RPMI7951 (cell line): ENCODE measurements at regions not wholly inside any gene's neighbourhood (a gene's known extent, or its start where the extent isn't known, plus 50 kb on each side); places are given as distances from the start of the nearest gene placed in this dataset.
A peak's percentile ranks its signal among the peaks of the same experiment; 100 is the strongest.
"Not testable (repeated sequence)": the region's sequence is repeated elsewhere in the genome, so short reads cannot be mapped to it uniquely, and the experiment has no call there.

Experiments used
- DNase-seq: peaks from one replicate; pipeline ENCODE4 v3.0.0-alpha.2; 2012; ENCODE audit warnings: low read depth

DNA sequence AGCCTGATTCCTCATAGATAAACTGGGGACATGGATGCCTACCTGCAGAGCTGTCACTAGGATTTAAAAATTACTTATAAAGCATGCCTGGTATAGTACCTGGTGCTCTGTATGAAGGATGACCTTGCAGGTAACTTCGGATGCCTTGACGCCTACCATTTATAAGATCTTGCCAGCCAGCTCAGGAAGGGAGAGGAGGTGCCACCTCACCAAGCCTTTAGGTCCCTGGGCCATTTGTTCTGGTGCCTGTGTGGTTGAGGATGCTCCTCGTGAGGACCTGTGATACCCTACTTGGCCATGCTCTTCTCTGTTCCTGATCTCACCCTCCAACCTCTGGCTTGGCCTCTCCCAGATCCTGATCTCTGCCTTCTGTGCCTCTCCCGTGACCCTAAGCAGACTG lies 85.2 kb downstream of the FDX1 start:
- no peak for DNase-seq

DNA sequence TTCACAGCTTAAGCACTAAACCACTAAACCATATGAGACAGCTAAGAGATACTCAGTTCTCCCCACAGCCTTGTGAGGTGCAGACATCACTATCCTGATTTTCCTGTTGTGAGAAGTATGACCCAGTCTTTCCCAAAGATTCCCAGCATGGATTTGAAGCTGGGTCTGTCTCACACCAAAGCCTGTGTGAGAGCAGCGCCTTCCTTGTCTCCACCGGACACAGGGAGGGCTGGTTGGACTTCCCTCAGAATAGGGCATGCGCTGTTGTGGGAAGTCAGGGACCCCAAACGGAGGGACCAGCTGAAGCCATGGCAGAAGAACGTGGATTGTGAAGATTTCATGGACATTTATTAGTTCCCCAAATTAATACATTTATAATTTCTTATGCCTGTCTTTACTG lies 87.6 kb downstream of the FDX1 start:
- DNase-seq = not testable (repeated sequence)

DNA sequence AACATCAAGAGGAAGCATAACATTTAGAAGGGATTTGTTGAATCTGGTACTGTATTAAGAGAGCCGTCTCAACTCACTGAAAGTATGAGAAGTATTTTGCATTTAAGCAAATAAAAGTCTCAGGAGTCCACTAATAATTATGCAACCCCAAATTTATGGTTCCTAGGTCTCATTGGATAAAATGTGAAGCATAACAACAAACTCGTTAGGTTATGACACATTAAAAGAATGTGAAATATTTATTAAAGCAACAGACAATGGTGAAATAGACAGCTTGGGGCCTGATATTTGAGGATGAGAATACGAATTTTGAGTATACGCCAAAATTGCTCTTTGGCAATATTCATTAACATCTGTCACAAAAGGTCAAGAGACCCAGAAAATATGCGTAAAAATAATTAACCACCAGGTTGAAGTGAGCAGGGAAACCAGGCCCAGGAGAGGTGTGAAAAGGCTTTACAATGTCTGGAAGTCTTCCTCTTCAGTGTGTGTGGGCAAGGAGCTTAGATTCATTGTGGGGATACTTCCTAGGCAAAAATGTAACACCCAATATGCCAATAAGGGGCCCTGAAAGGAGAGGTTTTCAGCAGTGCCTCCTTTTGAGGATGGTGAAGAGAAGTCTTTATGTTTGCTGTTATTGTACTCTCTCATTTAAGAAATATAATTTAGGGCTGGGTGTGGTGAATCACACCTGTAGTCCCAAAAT lies 89.2 kb downstream of the FDX1 start:
- no peak for DNase-seq

DNA sequence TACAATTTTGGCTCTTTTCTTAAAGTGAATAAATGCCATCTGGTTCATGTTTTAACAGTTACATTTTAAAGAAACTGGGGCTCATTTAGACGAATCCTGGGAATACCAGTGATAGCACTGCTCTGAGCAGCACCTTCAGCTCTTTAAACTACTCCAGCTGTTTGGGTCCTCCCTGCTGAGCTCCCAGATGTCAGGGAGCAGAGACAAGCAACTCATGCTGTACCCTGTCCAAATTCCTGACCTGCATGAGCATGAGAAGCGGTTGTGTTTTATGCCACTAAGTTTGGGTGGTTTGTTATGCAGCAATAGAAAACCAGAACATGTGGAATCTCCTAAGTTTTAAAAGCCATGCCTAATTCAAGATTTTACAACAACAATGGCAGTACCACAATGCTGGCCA lies 90.0 kb downstream of the FDX1 start:
- DNase-seq = no peak

DNA sequence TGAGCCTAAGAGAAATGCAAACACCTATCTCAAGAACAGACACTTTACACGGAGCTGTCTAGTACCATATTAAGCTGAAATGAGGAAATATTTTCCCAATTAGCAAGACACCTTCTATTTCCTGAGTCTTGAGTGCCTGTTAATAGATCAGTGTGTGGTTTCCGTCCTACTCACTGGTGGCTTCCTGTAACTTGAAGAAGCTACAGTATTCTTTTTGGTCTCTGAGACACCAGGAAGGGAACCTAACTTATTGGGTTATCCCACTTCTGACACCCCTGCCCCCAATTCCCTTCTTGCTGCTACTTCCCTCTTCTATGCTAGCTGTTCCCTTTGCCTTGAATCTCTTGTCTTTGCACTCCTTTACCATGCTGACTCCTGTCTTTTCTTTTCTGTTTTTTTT lies 92.7 kb downstream of the FDX1 start:
- DNase-seq = no peak

DNA sequence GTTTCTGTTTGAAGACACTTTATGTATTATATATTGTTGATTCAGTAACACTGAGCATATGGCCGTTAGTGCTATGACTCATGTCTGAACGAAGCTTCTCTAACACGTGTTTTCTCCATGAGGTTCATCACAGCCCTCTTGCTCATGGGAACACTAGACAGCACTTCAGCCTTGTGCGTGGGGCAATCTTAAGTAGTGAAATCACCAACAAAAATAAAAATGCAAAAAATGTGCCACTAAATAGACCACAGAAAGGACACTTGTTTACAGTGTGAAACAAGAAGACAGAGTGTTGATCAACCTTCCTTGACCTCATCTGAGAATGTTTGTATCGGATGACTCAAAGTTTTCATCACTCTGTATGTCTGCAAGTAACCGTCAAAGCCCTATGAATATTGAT lies 94.5 kb downstream of the FDX1 start:
- DNase-seq = peak; percentile 26

DNA sequence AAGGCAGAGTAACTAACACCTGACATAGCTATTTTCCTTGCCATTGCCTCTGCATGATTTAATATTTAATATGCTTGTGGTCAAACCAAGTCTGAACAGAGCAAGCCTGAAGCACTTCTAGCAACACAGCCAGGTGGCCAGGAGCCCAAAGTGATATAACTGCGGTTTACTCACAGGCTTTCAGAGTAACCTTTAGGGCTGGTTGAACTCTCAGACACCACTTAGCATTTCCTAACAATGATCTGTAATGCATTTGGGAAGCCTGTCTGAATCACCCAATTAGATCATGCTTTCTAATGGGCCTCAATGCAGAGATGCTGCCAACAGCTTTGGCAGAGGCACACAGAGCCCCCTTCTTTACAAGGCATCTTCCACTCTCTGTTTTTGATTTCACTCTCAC lies 96.1 kb downstream of the FDX1 start:
- no peak for DNase-seq

DNA sequence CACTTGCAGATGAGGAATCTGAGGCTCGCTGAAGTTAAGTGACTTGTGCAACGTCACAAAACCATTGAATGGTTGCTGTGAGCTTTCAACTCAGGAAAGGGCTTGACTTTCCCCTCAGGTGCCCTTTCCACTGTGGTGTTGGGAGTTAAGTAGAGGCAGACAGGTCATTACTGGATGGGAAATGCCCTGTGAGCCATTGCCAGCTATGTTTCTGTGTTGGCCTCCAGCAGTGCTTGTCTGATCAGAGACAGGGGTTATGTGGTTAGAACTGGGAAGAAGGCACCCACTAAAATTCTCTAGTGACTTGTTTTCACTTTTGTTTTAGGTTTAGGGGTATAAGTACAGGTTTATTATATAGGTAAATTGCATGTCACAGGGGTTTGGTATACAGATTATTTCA lies 96.6 kb downstream of the FDX1 start:
- no peak for DNase-seq
